ENCODE measurements at regions not wholly inside any gene's neighbourhood (a gene's known extent, or its start where the extent isn't known, plus 50 kb on each side); places are given as distances from the start of the nearest gene placed in this dataset.

- intact Hi-C loops (cut with micrococcal nuclease; ENCODE audit: unreplicated experiment) (no loop called here), in situ Hi-C loops (cut with HindIII; ENCODE audit: extremely low pct_ligation_motif_present, low pct_unique_long_range_greater_than_20kb) (no loop called here)
- ATAC-seq = no peak
- H3K79me2 ChIP-seq (ENCODE audit: insufficient read depth, low read length) = no peaks in the 10 kb centered on the region
- no peak overlapping the region for H2AFZ ChIP-seq (ENCODE audit: low read length)
- no peaks in the 10 kb centered on the region for H3K27me3 ChIP-seq (ENCODE audit: control insufficient read depth in 1 of 2, insufficient read depth in 2 of 2, low read length in 2 of 2)
- TF ChIP-seq PHF5A (CRISPR knock-in tag; IDR thresholded peaks at IDR 0.05; ENCODE audit: low read depth, unreplicated experiment) = no peak
- peak; percentile 40; the same call in 1 of the 2 replicates for TF ChIP-seq CEBPB (IDR thresholded peaks at IDR 0.05; ENCODE audit: borderline replicate concordance, low read depth, low read length)
- no peaks in the 10 kb centered on the region for H3K9me3 ChIP-seq (ENCODE audit: low read length)
- CTCF ChIA-PET (ENCODE audit: low intra/inter-chr PET ratio, low total read pairs) = no interaction called here
- 41% methylated on average over 1 of the region's 1 CpG for WGBS (ENCODE audit: low lambda C conversion rate)
- H3K9ac ChIP-seq (ENCODE audit: insufficient read depth, low read depth, low read length) = no peak overlapping the region
- POLR2A ChIA-PET = no interaction called here
- H3K4me3 ChIP-seq (replicated peaks in 1 of 3; ENCODE audit: insufficient read depth in 1 of 3, low read depth in 2 of 3, low read length in 3 of 3) = no peak overlapping the region
- H3K4me1 ChIP-seq (ENCODE audit: insufficient read depth, low read length) = no peaks in the 10 kb centered on the region
- H3K27ac ChIP-seq (ENCODE audit: extremely low read length, insufficient read depth, low read length) = no peak overlapping the region
- no peaks in the 10 kb centered on the region for H3K36me3 ChIP-seq (replicated peaks in 1 of 2; ENCODE audit: control insufficient read depth in 1 of 2, insufficient read depth in 2 of 2, low read length in 2 of 2)
- no peak for DNase-seq (ENCODE audit: low spot score)
- FAIRE-seq = no peak
- no peaks in the 10 kb centered on the region for H4K20me1 ChIP-seq (ENCODE audit: insufficient read depth, low read length)
- H3K4me2 ChIP-seq (ENCODE audit: low read depth, low read length) = no peak overlapping the region
- BruUV-seq (replicated peaks) = no TSS peak
Observed at GRCh38 chr6:101015541-101015940, 134.4 kb upstream of the ASCC3 start.

DNA sequence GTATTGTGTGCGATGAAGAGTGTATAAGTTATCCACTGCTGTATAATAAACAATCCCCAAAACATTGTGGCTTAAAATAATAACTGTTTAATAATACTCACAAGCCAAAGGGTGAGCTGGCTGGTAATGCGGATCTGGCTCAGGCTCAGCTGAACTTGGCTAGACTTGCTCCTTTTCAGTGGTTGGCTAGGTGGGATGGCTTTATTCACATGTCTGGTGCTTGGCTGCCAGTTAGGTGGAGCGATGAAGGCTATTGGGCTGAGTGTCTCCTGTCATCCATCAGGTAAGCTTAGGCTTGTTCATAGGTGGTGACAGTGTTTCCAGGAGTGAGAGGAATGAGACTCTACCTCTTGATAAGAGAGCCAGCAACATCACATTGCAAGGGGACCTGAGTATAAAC lies 135.0 kb upstream of the ASCC3 start:
- FAIRE-seq = no peak
- Histone ChIP-seq H3K4me3 (replicated peaks in 1 of 3; ENCODE audit: insufficient read depth in 1 of 3, low read depth in 2 of 3, low read length in 3 of 3) (no peak overlapping the region), H4K20me1 (ENCODE audit: insufficient read depth, low read length) (no peaks in the 10 kb centered on the region), H3K36me3 (replicated peaks in 1 of 2; ENCODE audit: control insufficient read depth in 1 of 2, insufficient read depth in 2 of 2, low read length in 2 of 2) (no peaks in the 10 kb centered on the region), H3K27ac (ENCODE audit: extremely low read length, insufficient read depth, low read length) (no peak overlapping the region), H3K9ac (ENCODE audit: insufficient read depth, low read depth, low read length) (no peak overlapping the region), H3K79me2 (ENCODE audit: insufficient read depth, low read length) (no peaks in the 10 kb centered on the region), H3K9me3 (ENCODE audit: low read length) (no peaks in the 10 kb centered on the region), H3K27me3 (ENCODE audit: control insufficient read depth in 1 of 2, insufficient read depth in 2 of 2, low read length in 2 of 2) (no peaks in the 10 kb centered on the region), H3K4me1 (ENCODE audit: insufficient read depth, low read length) (no peaks in the 10 kb centered on the region), H2AFZ (ENCODE audit: low read length) (no peak overlapping the region), H3K4me2 (ENCODE audit: low read depth, low read length) (no peak overlapping the region)
- DNase-seq (ENCODE audit: low spot score) = no peak
- ChIA-PET CTCF (ENCODE audit: low intra/inter-chr PET ratio, low total read pairs) (no interaction called here), POLR2A (no interaction called here)
- intact Hi-C loops (cut with micrococcal nuclease; ENCODE audit: unreplicated experiment) (no loop called here), in situ Hi-C loops (cut with HindIII; ENCODE audit: extremely low pct_ligation_motif_present, low pct_unique_long_range_greater_than_20kb) (no loop called here)
- 30% methylated on average over 3 of the region's 3 CpGs for WGBS (ENCODE audit: low lambda C conversion rate)
- ATAC-seq = no peak
- BruUV-seq (replicated peaks) = no TSS peak
- TF ChIP-seq NAIF1 (CRISPR knock-in tag; IDR thresholded peaks at IDR 0.05; ENCODE audit: borderline replicate concordance) = no peak
- no peak for TF ChIP-seq ATF6 (CRISPR knock-in tag; conservative IDR thresholded peaks at IDR 0.05)
- TF ChIP-seq, protein P1, sequence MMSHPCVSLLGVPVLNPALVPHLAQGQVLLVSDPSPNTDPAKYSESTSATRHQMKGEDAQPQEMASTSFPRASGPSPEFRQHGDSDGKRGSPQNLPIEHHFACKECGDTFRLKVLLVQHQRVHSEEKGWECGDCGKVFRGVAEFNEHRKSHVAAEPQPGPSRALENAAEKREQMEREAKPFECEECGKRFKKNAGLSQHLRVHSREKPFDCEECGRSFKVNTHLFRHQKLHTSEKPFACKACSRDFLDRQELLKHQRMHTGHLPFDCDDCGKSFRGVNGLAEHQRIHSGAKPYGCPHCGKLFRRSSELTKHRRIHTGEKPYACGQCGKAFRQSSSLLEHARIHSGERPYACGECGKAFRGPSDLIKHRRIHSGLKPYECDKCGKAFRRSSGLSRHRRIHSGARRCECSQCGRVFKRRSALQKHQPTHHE (CRISPR knock-in tag; IDR thresholded peaks at IDR 0.05; ENCODE audit: borderline replicate concordance) = no peak
- no peak for TF ChIP-seq MATR3 (CRISPR knock-in tag; IDR thresholded peaks at IDR 0.05)
- TF ChIP-seq THYN1 (CRISPR knock-in tag; IDR thresholded peaks at IDR 0.05; ENCODE audit: borderline replicate concordance, low read depth) = no peak
- TF ChIP-seq ZNF713 (CRISPR knock-in tag; IDR thresholded peaks at IDR 0.05) = no peak
- TF ChIP-seq MIXL1 (CRISPR knock-in tag; IDR thresholded peaks at IDR 0.05) = no peak
- TF ChIP-seq RFX3 (CRISPR knock-in tag; IDR thresholded peaks at IDR 0.05) = no peak
- no peak for TF ChIP-seq SRSF1 (optimal IDR thresholded peaks at IDR 0.05; ENCODE audit: low read depth, low read length)
- no peak for TF ChIP-seq ZNF614 (CRISPR knock-in tag; IDR thresholded peaks at IDR 0.05; ENCODE audit: borderline replicate concordance)
- TF ChIP-seq ZNF260 (CRISPR knock-in tag; IDR thresholded peaks at IDR 0.05; ENCODE audit: borderline replicate concordance, low read depth) = no peak
- no peak for TF ChIP-seq JDP2 (CRISPR knock-in tag; IDR thresholded peaks at IDR 0.05; ENCODE audit: borderline replicate concordance)
- TF ChIP-seq SNAPC2 (CRISPR knock-in tag; IDR thresholded peaks at IDR 0.05) = no peak
- no peak for TF ChIP-seq MZF1 (CRISPR knock-in tag; IDR thresholded peaks at IDR 0.05; ENCODE audit: borderline replicate concordance)
